ENCODE measurements at regions not wholly inside any gene's neighbourhood (a gene's known extent, or its start where the extent isn't known, plus 50 kb on each side); places are given as distances from the start of the nearest gene placed in this dataset.

- TF ChIP-seq ZNF280C (tag by site-specific recombination; IDR thresholded peaks at IDR 0.05), result no peak
- TF ChIP-seq ZNF169 (tag by site-specific recombination; IDR thresholded peaks at IDR 0.05), result no peak
- peak; percentile 67 for TF ChIP-seq ZNF692 (tag by site-specific recombination; IDR thresholded peaks at IDR 0.05)
- TF ChIP-seq ZNF311 (tag by site-specific recombination; IDR thresholded peaks at IDR 0.05; ENCODE audit: borderline replicate concordance), result no peak
- no peak for TF ChIP-seq ELK4 (IDR thresholded peaks at IDR 0.05; ENCODE audit: borderline replicate concordance, low read depth, low read length)
- TF ChIP-seq ZNF629 (tag by site-specific recombination; IDR thresholded peaks at IDR 0.05), result no peak
- TF ChIP-seq ZNF571 (tag by site-specific recombination; IDR thresholded peaks at IDR 0.05), result no peak
- TF ChIP-seq ZNF837 (tag by site-specific recombination; IDR thresholded peaks at IDR 0.05), result no peak
- TF ChIP-seq KLF16 (tag by site-specific recombination; IDR thresholded peaks at IDR 0.05), result no peak
- TF ChIP-seq ZSCAN5A (tag by site-specific recombination; IDR thresholded peaks at IDR 0.05), result no peak
- no peak for TF ChIP-seq ZIC2 (tag by site-specific recombination; IDR thresholded peaks at IDR 0.05)
- no peak for TF ChIP-seq ZNF555 (tag by site-specific recombination; conservative IDR thresholded peaks at IDR 0.05)
- TF ChIP-seq ZNF561 (tag by site-specific recombination; IDR thresholded peaks at IDR 0.05; ENCODE audit: borderline replicate concordance), result peak; percentile 81; the same call in 1 of the 2 replicates
Measured at GRCh38 chr5:38660194-38660668, 103.8 kb upstream of the LIFR start (continued).

GRCh38 chr5:38662090-38662489, 105.6 kb upstream of the LIFR start:
- Histone ChIP-seq H3K27ac (ENCODE audit: extremely low read depth, low read depth, low read length) (no peak overlapping the region), H3K36me3 (ENCODE audit: control insufficient read depth in 2 of 2, insufficient read depth in 1 of 2, low read length in 2 of 2) (no peaks in the 10 kb centered on the region), H3K9me3 (ENCODE audit: control insufficient read depth, insufficient read depth, low read depth, low read length) (no peaks in the 10 kb centered on the region), H3K4me3 (ENCODE audit: low read depth, low read length) (no peak overlapping the region), H3K4me1 (ENCODE audit: control insufficient read depth, insufficient read depth, low read length) (peaks cover 13% of the 10 kb centered on the region)
- ChIA-PET POLR2A (no interaction called here), CTCF (interaction anchor here (0.6 to 2.0 kb wide), 9 partner anchors 10 to 601 kb away, joined by 3 to 12 read pairs (median 4); no protein-coding TSS in a partner anchor)
- TF ChIP-seq ZFP3 (tag by site-specific recombination; IDR thresholded peaks at IDR 0.05; ENCODE audit: low read depth) (no peak), ZNF473 (tag by site-specific recombination; IDR thresholded peaks at IDR 0.05) (no peak), ZNF266 (tag by site-specific recombination; IDR thresholded peaks at IDR 0.05; ENCODE audit: low read depth) (no peak), ZNF623 (tag by site-specific recombination; IDR thresholded peaks at IDR 0.05) (no peak), ZNF76 (tag by site-specific recombination; IDR thresholded peaks at IDR 0.05; ENCODE audit: borderline replicate concordance, low read depth) (no peak), ZNF677 (tag by site-specific recombination; IDR thresholded peaks at IDR 0.05) (no peak), CTCF (tag by site-specific recombination; IDR thresholded peaks at IDR 0.05) (no peak), ZXDB (tag by site-specific recombination; IDR thresholded peaks at IDR 0.05) (no peak), ZNF639 (tag by site-specific recombination; IDR thresholded peaks at IDR 0.05) (no peak), ZNF624 (tag by site-specific recombination; IDR thresholded peaks at IDR 0.05) (no peak), ZNF350 (tag by site-specific recombination; IDR thresholded peaks at IDR 0.05) (no peak), ZNF354C (tag by site-specific recombination; IDR thresholded peaks at IDR 0.05; ENCODE audit: borderline replicate concordance, low read depth) (no peak), INSM2 (tag by site-specific recombination; IDR thresholded peaks at IDR 0.05) (no peak), ZNF664 (tag by site-specific recombination; IDR thresholded peaks at IDR 0.05) (no peak)
